GM23338 (cell line): ENCODE measurements at regions not wholly inside any gene's neighbourhood (a gene's known extent, or its start where the extent isn't known, plus 50 kb on each side); places are given as distances from the start of the nearest gene placed in this dataset.

ENCODE experiments used
- CREB1 ChIP-seq: fragments of 250-450 bp; sonication (Bioruptor Pico); IDR thresholded peaks from 2 replicates; pipeline ENCODE4 v1.5.0; 2020; ENCODE audit warnings: low read depth, mild to moderate bottlenecking, moderate library complexity
- EZH2 ChIP-seq: fragments of 200-600 bp; sonication (generic); IDR thresholded peaks from one replicate; pipeline ENCODE4 v1.8.0; 2017; ENCODE audit warnings: antibody characterized with exemption, mild to moderate bottlenecking, low read depth; ENCODE audit not compliant: unreplicated experiment
- EZH2phosphoT487 ChIP-seq: fragments of 200-600 bp; sonication (generic); IDR thresholded peaks from one replicate; pipeline ENCODE4 v1.8.1; 2018; ENCODE audit warnings: antibody characterized with exemption; ENCODE audit not compliant: unreplicated experiment
- JUNB ChIP-seq: IDR thresholded peaks from one replicate; pipeline ENCODE4 v1.6.1; 2016; ENCODE audit warnings: antibody characterized with exemption; ENCODE audit not compliant: unreplicated experiment
- POLR2AphosphoS5 ChIP-seq: IDR thresholded peaks from 2 replicates; pipeline ENCODE4 v1.6.1; 2016; ENCODE audit warnings: antibody characterized with exemption, low read depth
- STAT1 ChIP-seq: IDR thresholded peaks from one replicate; pipeline ENCODE4 v1.6.1; 2016; ENCODE audit warnings: antibody characterized with exemption; ENCODE audit not compliant: unreplicated experiment
- ZNF114 ChIP-seq: fragments of 250-450 bp; sonication (Bioruptor Pico); IDR thresholded peaks from 2 replicates; pipeline ENCODE4 v1.5.0; 2020; ENCODE audit warnings: mild to moderate bottlenecking, moderate library complexity
- ZNF331 ChIP-seq: fragments of 250-450 bp; sonication (Bioruptor Pico); IDR thresholded peaks from 2 replicates; pipeline ENCODE4 v1.5.0; 2020; ENCODE audit warnings: low read depth, mild to moderate bottlenecking, moderate library complexity
- TF ChIP-seq, protein P1 (sequence below), 2 experiments: fragments of 200-600 bp in 1 of 2; sonication (generic) in 1 of 2; conservative IDR thresholded peaks; 2 replicates each; pipeline versions ENCODE4 v1.5.1 to v1.6.1; 2016 to 2017; ENCODE audit warnings: antibody characterized with exemption in 2 of 2, low read depth in 2 of 2, mild to moderate bottlenecking in 2 of 2, moderate library complexity in 1 of 2
- TF ChIP-seq, protein P2 (sequence below): IDR thresholded peaks from one replicate; pipeline ENCODE4 v1.6.1; 2018; ENCODE audit warnings: antibody characterized with exemption; ENCODE audit not compliant: unreplicated experiment
- TF ChIP-seq, protein P3 (sequence below): IDR thresholded peaks from 2 replicates; pipeline ENCODE4 v1.6.1; 2016; ENCODE audit warnings: antibody characterized with exemption
- TF ChIP-seq, protein P4 (sequence below): fragments of 250-450 bp; sonication (Bioruptor Pico); IDR thresholded peaks from 2 replicates; pipeline ENCODE4 v1.5.0; 2020; ENCODE audit warnings: mild to moderate bottlenecking, moderate library complexity

DNA sequence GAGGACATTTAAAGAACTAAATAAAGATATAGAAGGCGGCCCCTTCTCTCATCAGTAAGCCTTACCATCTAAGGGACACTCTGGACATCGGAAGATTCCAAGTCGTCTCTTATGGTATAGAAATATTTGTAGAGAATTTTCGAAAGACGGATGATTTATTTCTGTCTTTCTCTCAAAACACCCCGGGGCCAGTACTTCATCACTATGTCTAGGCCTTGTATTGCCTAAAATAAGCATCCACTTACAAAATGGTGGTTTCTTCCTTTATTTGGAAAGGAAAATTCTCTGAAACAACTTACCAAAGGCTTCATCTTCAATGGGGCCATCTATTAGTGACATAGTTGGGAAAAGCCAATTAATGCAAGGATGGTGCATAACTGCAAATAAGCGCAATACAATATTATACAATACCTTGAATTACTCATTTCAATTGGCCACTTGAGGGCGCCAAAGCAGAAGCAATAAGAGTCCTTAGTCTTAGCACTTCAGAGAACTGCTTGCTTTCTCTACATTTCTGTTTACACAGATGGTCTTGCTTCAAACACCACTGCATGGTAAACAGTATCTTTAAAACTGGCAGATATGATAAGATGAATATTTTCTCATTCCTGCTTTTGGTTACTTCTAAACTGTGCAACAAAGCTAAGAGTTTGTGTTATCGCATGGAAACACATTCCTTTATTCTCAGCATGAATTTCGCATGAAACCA, 113.2 kb downstream of the VIP start:
- TF ChIP-seq EZH2 (no peak), ZNF331 (no peak), POLR2AphosphoS5 (no peak), CREB1 (CRISPR knock-in tag) (no peak), JUNB (no peak), EZH2phosphoT487 (no peak), STAT1 (no peak), ZNF114 (CRISPR knock-in tag) (no peak)
- TF ChIP-seq, protein P1, sequence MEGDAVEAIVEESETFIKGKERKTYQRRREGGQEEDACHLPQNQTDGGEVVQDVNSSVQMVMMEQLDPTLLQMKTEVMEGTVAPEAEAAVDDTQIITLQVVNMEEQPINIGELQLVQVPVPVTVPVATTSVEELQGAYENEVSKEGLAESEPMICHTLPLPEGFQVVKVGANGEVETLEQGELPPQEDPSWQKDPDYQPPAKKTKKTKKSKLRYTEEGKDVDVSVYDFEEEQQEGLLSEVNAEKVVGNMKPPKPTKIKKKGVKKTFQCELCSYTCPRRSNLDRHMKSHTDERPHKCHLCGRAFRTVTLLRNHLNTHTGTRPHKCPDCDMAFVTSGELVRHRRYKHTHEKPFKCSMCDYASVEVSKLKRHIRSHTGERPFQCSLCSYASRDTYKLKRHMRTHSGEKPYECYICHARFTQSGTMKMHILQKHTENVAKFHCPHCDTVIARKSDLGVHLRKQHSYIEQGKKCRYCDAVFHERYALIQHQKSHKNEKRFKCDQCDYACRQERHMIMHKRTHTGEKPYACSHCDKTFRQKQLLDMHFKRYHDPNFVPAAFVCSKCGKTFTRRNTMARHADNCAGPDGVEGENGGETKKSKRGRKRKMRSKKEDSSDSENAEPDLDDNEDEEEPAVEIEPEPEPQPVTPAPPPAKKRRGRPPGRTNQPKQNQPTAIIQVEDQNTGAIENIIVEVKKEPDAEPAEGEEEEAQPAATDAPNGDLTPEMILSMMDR (conservative IDR thresholded peaks at IDR 0.05; ENCODE audit: low read depth in 2 of 2): peak; percentile 87 to 90
- TF ChIP-seq, protein P2, sequence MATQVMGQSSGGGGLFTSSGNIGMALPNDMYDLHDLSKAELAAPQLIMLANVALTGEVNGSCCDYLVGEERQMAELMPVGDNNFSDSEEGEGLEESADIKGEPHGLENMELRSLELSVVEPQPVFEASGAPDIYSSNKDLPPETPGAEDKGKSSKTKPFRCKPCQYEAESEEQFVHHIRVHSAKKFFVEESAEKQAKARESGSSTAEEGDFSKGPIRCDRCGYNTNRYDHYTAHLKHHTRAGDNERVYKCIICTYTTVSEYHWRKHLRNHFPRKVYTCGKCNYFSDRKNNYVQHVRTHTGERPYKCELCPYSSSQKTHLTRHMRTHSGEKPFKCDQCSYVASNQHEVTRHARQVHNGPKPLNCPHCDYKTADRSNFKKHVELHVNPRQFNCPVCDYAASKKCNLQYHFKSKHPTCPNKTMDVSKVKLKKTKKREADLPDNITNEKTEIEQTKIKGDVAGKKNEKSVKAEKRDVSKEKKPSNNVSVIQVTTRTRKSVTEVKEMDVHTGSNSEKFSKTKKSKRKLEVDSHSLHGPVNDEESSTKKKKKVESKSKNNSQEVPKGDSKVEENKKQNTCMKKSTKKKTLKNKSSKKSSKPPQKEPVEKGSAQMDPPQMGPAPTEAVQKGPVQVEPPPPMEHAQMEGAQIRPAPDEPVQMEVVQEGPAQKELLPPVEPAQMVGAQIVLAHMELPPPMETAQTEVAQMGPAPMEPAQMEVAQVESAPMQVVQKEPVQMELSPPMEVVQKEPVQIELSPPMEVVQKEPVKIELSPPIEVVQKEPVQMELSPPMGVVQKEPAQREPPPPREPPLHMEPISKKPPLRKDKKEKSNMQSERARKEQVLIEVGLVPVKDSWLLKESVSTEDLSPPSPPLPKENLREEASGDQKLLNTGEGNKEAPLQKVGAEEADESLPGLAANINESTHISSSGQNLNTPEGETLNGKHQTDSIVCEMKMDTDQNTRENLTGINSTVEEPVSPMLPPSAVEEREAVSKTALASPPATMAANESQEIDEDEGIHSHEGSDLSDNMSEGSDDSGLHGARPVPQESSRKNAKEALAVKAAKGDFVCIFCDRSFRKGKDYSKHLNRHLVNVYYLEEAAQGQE: no peak
- TF ChIP-seq, protein P3, sequence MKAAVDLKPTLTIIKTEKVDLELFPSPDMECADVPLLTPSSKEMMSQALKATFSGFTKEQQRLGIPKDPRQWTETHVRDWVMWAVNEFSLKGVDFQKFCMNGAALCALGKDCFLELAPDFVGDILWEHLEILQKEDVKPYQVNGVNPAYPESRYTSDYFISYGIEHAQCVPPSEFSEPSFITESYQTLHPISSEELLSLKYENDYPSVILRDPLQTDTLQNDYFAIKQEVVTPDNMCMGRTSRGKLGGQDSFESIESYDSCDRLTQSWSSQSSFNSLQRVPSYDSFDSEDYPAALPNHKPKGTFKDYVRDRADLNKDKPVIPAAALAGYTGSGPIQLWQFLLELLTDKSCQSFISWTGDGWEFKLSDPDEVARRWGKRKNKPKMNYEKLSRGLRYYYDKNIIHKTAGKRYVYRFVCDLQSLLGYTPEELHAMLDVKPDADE: no peak
- TF ChIP-seq, protein P4, sequence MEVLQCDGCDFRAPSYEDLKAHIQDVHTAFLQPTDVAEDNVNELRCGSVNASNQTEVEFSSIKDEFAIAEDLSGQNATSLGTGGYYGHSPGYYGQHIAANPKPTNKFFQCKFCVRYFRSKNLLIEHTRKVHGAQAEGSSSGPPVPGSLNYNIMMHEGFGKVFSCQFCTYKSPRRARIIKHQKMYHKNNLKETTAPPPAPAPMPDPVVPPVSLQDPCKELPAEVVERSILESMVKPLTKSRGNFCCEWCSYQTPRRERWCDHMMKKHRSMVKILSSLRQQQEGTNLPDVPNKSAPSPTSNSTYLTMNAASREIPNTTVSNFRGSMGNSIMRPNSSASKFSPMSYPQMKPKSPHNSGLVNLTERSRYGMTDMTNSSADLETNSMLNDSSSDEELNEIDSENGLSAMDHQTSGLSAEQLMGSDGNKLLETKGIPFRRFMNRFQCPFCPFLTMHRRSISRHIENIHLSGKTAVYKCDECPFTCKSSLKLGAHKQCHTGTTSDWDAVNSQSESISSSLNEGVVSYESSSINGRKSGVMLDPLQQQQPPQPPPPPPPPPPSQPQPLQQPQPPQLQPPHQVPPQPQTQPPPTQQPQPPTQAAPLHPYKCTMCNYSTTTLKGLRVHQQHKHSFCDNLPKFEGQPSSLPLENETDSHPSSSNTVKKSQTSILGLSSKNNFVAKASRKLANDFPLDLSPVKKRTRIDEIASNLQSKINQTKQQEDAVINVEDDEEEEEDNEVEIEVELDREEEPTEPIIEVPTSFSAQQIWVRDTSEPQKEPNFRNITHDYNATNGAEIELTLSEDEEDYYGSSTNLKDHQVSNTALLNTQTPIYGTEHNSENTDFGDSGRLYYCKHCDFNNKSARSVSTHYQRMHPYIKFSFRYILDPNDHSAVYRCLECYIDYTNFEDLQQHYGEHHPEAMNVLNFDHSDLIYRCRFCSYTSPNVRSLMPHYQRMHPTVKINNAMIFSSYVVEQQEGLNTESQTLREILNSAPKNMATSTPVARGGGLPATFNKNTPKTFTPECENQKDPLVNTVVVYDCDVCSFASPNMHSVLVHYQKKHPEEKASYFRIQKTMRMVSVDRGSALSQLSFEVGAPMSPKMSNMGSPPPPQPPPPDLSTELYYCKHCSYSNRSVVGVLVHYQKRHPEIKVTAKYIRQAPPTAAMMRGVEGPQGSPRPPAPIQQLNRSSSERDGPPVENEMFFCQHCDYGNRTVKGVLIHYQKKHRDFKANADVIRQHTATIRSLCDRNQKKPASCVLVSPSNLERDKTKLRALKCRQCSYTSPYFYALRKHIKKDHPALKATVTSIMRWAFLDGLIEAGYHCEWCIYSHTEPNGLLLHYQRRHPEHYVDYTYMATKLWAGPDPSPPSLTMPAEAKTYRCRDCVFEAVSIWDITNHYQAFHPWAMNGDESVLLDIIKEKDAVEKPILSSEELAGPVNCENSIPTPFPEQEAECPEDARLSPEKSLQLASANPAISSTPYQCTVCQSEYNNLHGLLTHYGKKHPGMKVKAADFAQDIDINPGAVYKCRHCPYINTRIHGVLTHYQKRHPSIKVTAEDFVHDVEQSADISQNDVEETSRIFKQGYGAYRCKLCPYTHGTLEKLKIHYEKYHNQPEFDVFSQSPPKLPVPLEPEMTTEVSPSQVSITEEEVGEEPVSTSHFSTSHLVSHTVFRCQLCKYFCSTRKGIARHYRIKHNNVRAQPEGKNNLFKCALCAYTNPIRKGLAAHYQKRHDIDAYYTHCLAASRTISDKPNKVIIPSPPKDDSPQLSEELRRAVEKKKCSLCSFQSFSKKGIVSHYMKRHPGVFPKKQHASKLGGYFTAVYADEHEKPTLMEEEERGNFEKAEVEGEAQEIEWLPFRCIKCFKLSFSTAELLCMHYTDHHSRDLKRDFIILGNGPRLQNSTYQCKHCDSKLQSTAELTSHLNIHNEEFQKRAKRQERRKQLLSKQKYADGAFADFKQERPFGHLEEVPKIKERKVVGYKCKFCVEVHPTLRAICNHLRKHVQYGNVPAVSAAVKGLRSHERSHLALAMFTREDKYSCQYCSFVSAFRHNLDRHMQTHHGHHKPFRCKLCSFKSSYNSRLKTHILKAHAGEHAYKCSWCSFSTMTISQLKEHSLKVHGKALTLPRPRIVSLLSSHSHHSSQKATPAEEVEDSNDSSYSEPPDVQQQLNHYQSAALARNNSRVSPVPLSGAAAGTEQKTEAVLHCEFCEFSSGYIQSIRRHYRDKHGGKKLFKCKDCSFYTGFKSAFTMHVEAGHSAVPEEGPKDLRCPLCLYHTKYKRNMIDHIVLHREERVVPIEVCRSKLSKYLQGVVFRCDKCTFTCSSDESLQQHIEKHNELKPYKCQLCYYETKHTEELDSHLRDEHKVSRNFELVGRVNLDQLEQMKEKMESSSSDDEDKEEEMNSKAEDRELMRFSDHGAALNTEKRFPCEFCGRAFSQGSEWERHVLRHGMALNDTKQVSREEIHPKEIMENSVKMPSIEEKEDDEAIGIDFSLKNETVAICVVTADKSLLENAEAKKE (CRISPR knock-in tag): no peak
